Keratinocyte (primary cell): ENCODE measurements at regions not wholly inside any gene's neighbourhood (a gene's known extent, or its start where the extent isn't known, plus 50 kb on each side); places are given as distances from the start of the nearest gene placed in this dataset.

Experiments used
- DNase-seq: peaks from one replicate; pipeline ENCODE4 v3.0.0-alpha.2; 2011; ENCODE audit warnings: low read depth, missing footprints, low spot score
- FAIRE-seq: peaks from 2 replicates; lab custom pipeline; 2011; peaks lifted over from hg19 to GRCh38; lab: Jason Lieb, UNC
- H2AFZ ChIP-seq: 2 replicates; pipeline ENCODE4 v1.6.0; 2012; ENCODE audit warnings: low read length, control low read depth, inconsistent platforms; ENCODE audit not compliant: control insufficient read depth
- H3K27ac ChIP-seq: 2 replicates; pipeline ENCODE4 v1.5.1; 2011; ENCODE audit warnings: low read length; ENCODE audit not compliant: control insufficient read depth, insufficient read depth
- H3K27me3 ChIP-seq: 3 replicates; pipeline ENCODE4 v1.6.0; 2011; ENCODE audit warnings: low read length; ENCODE audit not compliant: control insufficient read depth, insufficient read depth; ENCODE audit errors: extremely low read depth
- H3K36me3 ChIP-seq, 2 experiments: 2 replicates in 1 of 2; 3 replicates in 1 of 2; pipeline ENCODE4 v1.5.1; 2011; ENCODE audit warnings: low read length in 2 of 2, mild to moderate bottlenecking in 1 of 2; ENCODE audit not compliant: control insufficient read depth in 2 of 2, insufficient read depth in 2 of 2; ENCODE audit errors: extremely low read depth in 1 of 2
- H3K4me1 ChIP-seq: 3 replicates; pipeline ENCODE4 v1.5.1; 2011; ENCODE audit warnings: low read length; ENCODE audit not compliant: control insufficient read depth, insufficient read depth; ENCODE audit errors: extremely low read depth
- H3K4me2 ChIP-seq: 3 replicates; pipeline ENCODE4 v1.6.0; 2011; ENCODE audit warnings: low read depth, low read length; ENCODE audit not compliant: control insufficient read depth, insufficient read depth; ENCODE audit errors: extremely low read depth
- H3K4me3 ChIP-seq, 3 experiments: fragments of 200-600 bp in 1 of 3; sonication (generic) in 1 of 3; 2 replicates in 2 of 3; 3 replicates in 1 of 3; pipeline ENCODE4 v1.5.1; 2011 to 2016; ENCODE audit warnings: low read length in 3 of 3, mild to moderate bottlenecking in 3 of 3, control low read depth in 2 of 3, inconsistent platforms in 1 of 3, low read depth in 1 of 3, mixed read lengths in 1 of 3, mixed run types in 1 of 3, moderate library complexity in 1 of 3; ENCODE audit not compliant: control insufficient read depth in 2 of 3, insufficient read depth in 2 of 3; ENCODE audit errors: extremely low read depth in 1 of 3
- H3K79me2 ChIP-seq: 2 replicates; pipeline ENCODE4 v1.6.0; 2012; ENCODE audit warnings: low read length; ENCODE audit not compliant: control insufficient read depth, insufficient read depth
- H3K9ac ChIP-seq: 3 replicates; pipeline ENCODE4 v1.6.0; 2011; ENCODE audit warnings: low read length; ENCODE audit not compliant: control insufficient read depth, insufficient read depth; ENCODE audit errors: extremely low read depth
- H3K9me1 ChIP-seq: 3 replicates; pipeline ENCODE4 v1.6.0; 2011; ENCODE audit warnings: low read length; ENCODE audit not compliant: control insufficient read depth, insufficient read depth; ENCODE audit errors: extremely low read depth
- H3K9me3 ChIP-seq: 2 replicates; pipeline ENCODE4 v1.5.1; 2012; ENCODE audit warnings: low read depth, low read length; ENCODE audit not compliant: control insufficient read depth
- H4K20me1 ChIP-seq: 3 replicates; pipeline ENCODE4 v1.6.0; 2011; ENCODE audit warnings: low read length; ENCODE audit not compliant: control insufficient read depth, insufficient read depth; ENCODE audit errors: extremely low read depth
- EZH2 ChIP-seq: IDR thresholded peaks from one replicate; pipeline ENCODE4 v1.6.1; 2012; ENCODE audit warnings: inconsistent platforms, mild to moderate bottlenecking, low read length, moderate library complexity
- dilution Hi-C: fragments of 300-500 bp; cut with MboI; formaldehyde crosslinking; loops from one replicate; pipeline ENCODE4 v1.7.0; 2020; ENCODE audit warnings: low sequenced_read_pairs; ENCODE audit not compliant: extremely low pct_ligation_motif_present
- TF ChIP-seq, protein P1 (sequence below), 3 experiments: IDR thresholded peaks in 1 of 3; conservative IDR thresholded peaks in 1 of 3; optimal IDR thresholded peaks in 1 of 3; 2 replicates in 2 of 3; 3 replicates in 1 of 3; pipeline versions ENCODE3 to v1.5.1; 2011; ENCODE audit warnings: low read length in 3 of 3, mild to moderate bottlenecking in 3 of 3, moderate library complexity in 2 of 3, control low read depth in 1 of 3, inconsistent platforms in 1 of 3; ENCODE audit not compliant: insufficient read depth in 2 of 3; ENCODE audit errors: extremely low read depth in 1 of 3

- TF ChIP-seq EZH2 = no peak
- TF ChIP-seq, protein P1, sequence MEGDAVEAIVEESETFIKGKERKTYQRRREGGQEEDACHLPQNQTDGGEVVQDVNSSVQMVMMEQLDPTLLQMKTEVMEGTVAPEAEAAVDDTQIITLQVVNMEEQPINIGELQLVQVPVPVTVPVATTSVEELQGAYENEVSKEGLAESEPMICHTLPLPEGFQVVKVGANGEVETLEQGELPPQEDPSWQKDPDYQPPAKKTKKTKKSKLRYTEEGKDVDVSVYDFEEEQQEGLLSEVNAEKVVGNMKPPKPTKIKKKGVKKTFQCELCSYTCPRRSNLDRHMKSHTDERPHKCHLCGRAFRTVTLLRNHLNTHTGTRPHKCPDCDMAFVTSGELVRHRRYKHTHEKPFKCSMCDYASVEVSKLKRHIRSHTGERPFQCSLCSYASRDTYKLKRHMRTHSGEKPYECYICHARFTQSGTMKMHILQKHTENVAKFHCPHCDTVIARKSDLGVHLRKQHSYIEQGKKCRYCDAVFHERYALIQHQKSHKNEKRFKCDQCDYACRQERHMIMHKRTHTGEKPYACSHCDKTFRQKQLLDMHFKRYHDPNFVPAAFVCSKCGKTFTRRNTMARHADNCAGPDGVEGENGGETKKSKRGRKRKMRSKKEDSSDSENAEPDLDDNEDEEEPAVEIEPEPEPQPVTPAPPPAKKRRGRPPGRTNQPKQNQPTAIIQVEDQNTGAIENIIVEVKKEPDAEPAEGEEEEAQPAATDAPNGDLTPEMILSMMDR (optimal IDR thresholded peaks at IDR 0.05 in 1 of 3, IDR thresholded peaks at IDR 0.05 in 1 of 3, conservative IDR thresholded peaks at IDR 0.05 in 1 of 3; ENCODE audit: extremely low read depth in 1 of 3, insufficient read depth in 2 of 3, low read length in 3 of 3) = no peak
- peaks cover 5% of the 10 kb centered on the region for H3K4me1 ChIP-seq
- FAIRE-seq (no peak), DNase-seq (no peak)
- H2AFZ ChIP-seq = no peak overlapping the region
- no peak overlapping the region for H3K27ac ChIP-seq
- H3K9me1 ChIP-seq = no peaks in the 10 kb centered on the region
- H3K36me3 ChIP-seq = no peaks in the 10 kb centered on the region
- H3K79me2 ChIP-seq = no peaks in the 10 kb centered on the region
- no peak overlapping the region for H3K4me3 ChIP-seq
- no peaks in the 10 kb centered on the region for H4K20me1 ChIP-seq
- no peaks in the 10 kb centered on the region for H3K27me3 ChIP-seq
- dilution Hi-C loops = no loop called here
- no peak overlapping the region for H3K4me2 ChIP-seq
- H3K9ac ChIP-seq = no peak overlapping the region
- H3K9me3 ChIP-seq = no peaks in the 10 kb centered on the region
Observed at GRCh38 chr13:50709058-50709457, 134.4 kb downstream of the DLEU7 start.

DNA sequence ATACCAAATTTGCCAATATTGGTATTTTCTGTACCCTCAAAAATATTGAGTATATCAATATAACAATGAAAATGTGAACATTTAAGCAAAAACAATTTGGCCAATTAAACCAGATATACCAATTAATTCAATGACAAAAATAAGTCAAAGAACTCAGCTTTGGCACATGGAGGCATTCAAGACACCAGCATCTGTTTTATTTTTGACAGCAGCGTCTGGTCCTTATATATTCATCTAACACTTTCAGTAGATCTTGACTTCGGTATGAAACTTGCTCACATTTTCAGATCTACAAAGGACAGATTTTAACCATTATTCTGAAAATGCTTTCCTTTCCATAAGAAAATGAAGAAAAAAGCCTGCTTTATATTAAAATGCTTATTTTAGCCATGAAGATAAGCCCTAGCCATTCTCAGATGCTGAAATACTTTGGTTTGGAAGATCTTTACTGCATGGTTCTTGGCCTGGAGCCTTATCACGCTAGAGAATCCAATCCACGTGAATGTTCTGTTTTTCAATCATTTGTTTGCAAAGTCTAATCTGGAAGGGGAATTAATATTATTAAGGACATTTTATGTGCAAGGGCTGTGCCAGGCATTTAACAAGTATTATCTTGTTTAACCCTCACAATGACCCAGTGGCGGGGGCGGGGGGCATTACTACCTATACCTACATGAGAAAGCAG lies 132.2 kb downstream of the DLEU7 start:
- dilution Hi-C loops = no loop called here

More for the DNA sequence above, 132.2 kb downstream of the DLEU7 start:
- H3K79me2 ChIP-seq = no peaks in the 10 kb centered on the region
- TF ChIP-seq EZH2 = no peak
- TF ChIP-seq, protein P1 (optimal IDR thresholded peaks at IDR 0.05 in 1 of 3, IDR thresholded peaks at IDR 0.05 in 1 of 3, conservative IDR thresholded peaks at IDR 0.05 in 1 of 3; ENCODE audit: extremely low read depth in 1 of 3, insufficient read depth in 2 of 3, low read length in 3 of 3) = no peak
- no peaks in the 10 kb centered on the region for H3K27me3 ChIP-seq
- no peak for FAIRE-seq
- no peaks in the 10 kb centered on the region for H4K20me1 ChIP-seq
- no peak overlapping the region for H3K27ac ChIP-seq
- H3K4me3 ChIP-seq = no peak overlapping the region
- peaks cover 8% of the 10 kb centered on the region for H3K4me1 ChIP-seq
- H3K9me1 ChIP-seq = no peaks in the 10 kb centered on the region
- no peaks in the 10 kb centered on the region for H3K36me3 ChIP-seq
- DNase-seq = no peak
- H3K9ac ChIP-seq = no peak overlapping the region
- no peaks in the 10 kb centered on the region for H3K9me3 ChIP-seq
- no peak overlapping the region for H2AFZ ChIP-seq
- H3K4me2 ChIP-seq = no peak overlapping the region
